Endodermal cell (in vitro differentiated cells): ENCODE measurements at regions not wholly inside any gene's neighbourhood (a gene's known extent, or its start where the extent isn't known, plus 50 kb on each side); places are given as distances from the start of the nearest gene placed in this dataset.

ENCODE experiments used
- DNase-seq: peaks from one replicate; pipeline ENCODE4 v3.0.0-alpha.2; 2017
- H3K27ac ChIP-seq: 2 replicates; pipeline ENCODE4 v1.5.1; 2013; ENCODE audit warnings: mild to moderate bottlenecking, low read depth, low read length, moderate library complexity
- H3K27me3 ChIP-seq: 2 replicates; pipeline ENCODE4 v1.6.1; 2013; ENCODE audit warnings: mild to moderate bottlenecking, low read length, moderate library complexity; ENCODE audit not compliant: insufficient read depth, control insufficient read depth, poor library complexity, severe bottlenecking
- H3K36me3 ChIP-seq: 2 replicates; pipeline ENCODE4 v1.7.0; 2013; ENCODE audit warnings: mild to moderate bottlenecking, low read length, moderate library complexity; ENCODE audit not compliant: control insufficient read depth, insufficient read depth
- H3K4me1 ChIP-seq: one replicate; pipeline ENCODE4 v1.7.0; 2013; ENCODE audit warnings: low read length; ENCODE audit not compliant: control insufficient read depth, insufficient read depth
- H3K4me3 ChIP-seq: 2 replicates; pipeline ENCODE4 v1.5.1; 2013; ENCODE audit warnings: mild to moderate bottlenecking, low read length, moderate library complexity
- H3K9ac ChIP-seq: 2 replicates; pipeline ENCODE4 v1.6.1; 2013; ENCODE audit warnings: mild to moderate bottlenecking, low read length, moderate library complexity; ENCODE audit not compliant: poor library complexity, severe bottlenecking; ENCODE audit errors: extremely low read depth
- H3K9me3 ChIP-seq: 2 replicates; pipeline ENCODE4 v1.6.1; 2013; ENCODE audit warnings: mild to moderate bottlenecking, low read length, moderate library complexity; ENCODE audit not compliant: control insufficient read depth
- H3K27ac Mint-ChIP-seq: 2 replicates; pipeline ENCODE4 v1.8.0; 2020; ENCODE audit warnings: mixed read lengths
- H3K27me3 Mint-ChIP-seq: 2 replicates; pipeline ENCODE4 v1.8.0; 2021; ENCODE audit warnings: mild to moderate bottlenecking, mixed read lengths; ENCODE audit not compliant: insufficient read depth
- H3K36me3 Mint-ChIP-seq: 2 replicates; pipeline ENCODE4 v1.8.0; 2020; ENCODE audit warnings: low read depth, mixed read lengths
- H3K4me1 Mint-ChIP-seq: 2 replicates; pipeline ENCODE4 v1.8.0; 2020; ENCODE audit warnings: mixed read lengths
- H3K4me3 Mint-ChIP-seq: 2 replicates; pipeline ENCODE4 v1.8.0; 2020; ENCODE audit warnings: mild to moderate bottlenecking, moderate library complexity, mixed read lengths
- H3K9me3 Mint-ChIP-seq: 2 replicates; pipeline ENCODE4 v1.8.0; 2020; ENCODE audit warnings: mild to moderate bottlenecking, mixed read lengths
- WGBS, 2 experiments: methylation state at CpG; one replicate each; pipeline versions ENCODE4 v1.1.5 to v1.1.7; 2013; ENCODE audit warnings: missing lambda C conversion rate in 2 of 2, mixed read lengths in 1 of 2; ENCODE audit not compliant: insufficient coverage in 1 of 2, insufficient read length in 1 of 2; 5-methylcytosine and 5-hydroxymethylcytosine counted together
- TF ChIP-seq, protein P1 (sequence below): fragments of 200-600 bp; sonication (generic); conservative IDR thresholded peaks from 2 replicates; pipeline ENCODE4 v1.5.0; 2021; ENCODE audit warnings: antibody characterized with exemption, mild to moderate bottlenecking

DNA sequence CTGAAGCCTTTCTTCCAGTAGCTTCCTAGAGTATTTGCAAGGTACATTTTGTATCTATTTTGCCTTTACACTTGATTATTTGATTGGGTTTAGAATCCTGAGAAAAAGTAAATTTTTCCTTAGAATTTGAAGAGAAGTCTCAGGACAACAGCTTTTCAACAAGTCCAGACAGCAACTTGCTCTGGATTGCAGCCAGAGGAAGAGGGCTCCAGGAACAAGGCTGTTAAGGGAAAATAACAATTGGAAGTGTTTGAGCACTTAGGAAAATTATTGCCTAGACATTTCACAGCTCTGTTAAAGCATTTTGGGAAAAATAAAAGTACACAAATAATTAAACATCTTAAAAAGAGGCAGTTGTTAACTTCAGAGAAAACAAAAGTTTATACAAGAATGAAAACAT, 58.3 kb upstream of the RAPGEF4 start:
- Histone ChIP-seq H3K27ac (no peak overlapping the region), H3K4me3 (no peak overlapping the region), H3K4me1 (no peaks in the 10 kb centered on the region), H3K27me3 (no peaks in the 10 kb centered on the region), H3K9me3 (peaks cover 6% of the 10 kb centered on the region), H3K36me3 (no peaks in the 10 kb centered on the region), H3K9ac (no peak overlapping the region)
- Mint-ChIP-seq H3K4me1 (no peaks in the 10 kb centered on the region), H3K27ac (no peak overlapping the region), H3K4me3 (no peak overlapping the region), H3K36me3 (no peaks in the 10 kb centered on the region), H3K9me3 (peaks cover under 1% of the 10 kb centered on the region), H3K27me3 (peaks cover 20% of the 10 kb centered on the region)
- TF ChIP-seq, protein P1, sequence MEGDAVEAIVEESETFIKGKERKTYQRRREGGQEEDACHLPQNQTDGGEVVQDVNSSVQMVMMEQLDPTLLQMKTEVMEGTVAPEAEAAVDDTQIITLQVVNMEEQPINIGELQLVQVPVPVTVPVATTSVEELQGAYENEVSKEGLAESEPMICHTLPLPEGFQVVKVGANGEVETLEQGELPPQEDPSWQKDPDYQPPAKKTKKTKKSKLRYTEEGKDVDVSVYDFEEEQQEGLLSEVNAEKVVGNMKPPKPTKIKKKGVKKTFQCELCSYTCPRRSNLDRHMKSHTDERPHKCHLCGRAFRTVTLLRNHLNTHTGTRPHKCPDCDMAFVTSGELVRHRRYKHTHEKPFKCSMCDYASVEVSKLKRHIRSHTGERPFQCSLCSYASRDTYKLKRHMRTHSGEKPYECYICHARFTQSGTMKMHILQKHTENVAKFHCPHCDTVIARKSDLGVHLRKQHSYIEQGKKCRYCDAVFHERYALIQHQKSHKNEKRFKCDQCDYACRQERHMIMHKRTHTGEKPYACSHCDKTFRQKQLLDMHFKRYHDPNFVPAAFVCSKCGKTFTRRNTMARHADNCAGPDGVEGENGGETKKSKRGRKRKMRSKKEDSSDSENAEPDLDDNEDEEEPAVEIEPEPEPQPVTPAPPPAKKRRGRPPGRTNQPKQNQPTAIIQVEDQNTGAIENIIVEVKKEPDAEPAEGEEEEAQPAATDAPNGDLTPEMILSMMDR: no peak
- DNase-seq: no peak

GRCh38 chr2:172680436-172681068, 55.1 kb upstream of the RAPGEF4 start:
- Mint-ChIP-seq H3K27ac (no peak overlapping the region), H3K4me3 (no peak overlapping the region), H3K36me3 (no peaks in the 10 kb centered on the region), H3K4me1 (no peaks in the 10 kb centered on the region), H3K27me3 (peaks cover 7% of the 10 kb centered on the region), H3K9me3 (peaks cover 6% of the 10 kb centered on the region)
- DNase-seq: no peak
- H3K27me3 ChIP-seq: no peaks in the 10 kb centered on the region
- TF ChIP-seq, protein P1: no peak
- H3K9me3 ChIP-seq: peaks cover 6% of the 10 kb centered on the region
- no peak overlapping the region for H3K9ac ChIP-seq
- H3K36me3 ChIP-seq: no peaks in the 10 kb centered on the region
- WGBS, 2 experiments: 86 to 100% methylated on average over 1 to 2 of the region's 2 CpGs
- no peak overlapping the region for H3K4me3 ChIP-seq
- no peaks in the 10 kb centered on the region for H3K4me1 ChIP-seq
- no peak overlapping the region for H3K27ac ChIP-seq

DNA sequence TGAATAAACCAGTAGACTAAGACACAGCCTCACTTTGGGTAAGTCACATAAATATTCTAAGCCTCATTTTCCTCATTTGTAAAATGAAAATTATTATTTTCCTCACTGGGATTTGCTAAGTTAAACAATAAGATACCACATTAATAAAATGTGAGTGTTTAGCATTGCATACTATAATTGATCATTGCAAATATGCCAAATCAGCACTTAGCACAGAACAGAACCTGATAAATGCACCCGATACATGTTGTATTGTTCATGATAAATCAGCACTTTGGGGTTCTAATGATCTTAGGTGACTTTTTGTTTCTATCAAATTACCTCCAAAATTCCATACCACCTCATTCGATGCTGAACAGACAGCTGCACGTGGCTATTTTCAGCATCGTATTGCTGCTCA, 50.2 kb upstream of the RAPGEF4 start:
- H3K4me3 ChIP-seq: no peak overlapping the region
- H3K9ac ChIP-seq: no peak overlapping the region
- no peaks in the 10 kb centered on the region for H3K4me1 Mint-ChIP-seq
- no peaks in the 10 kb centered on the region for H3K36me3 ChIP-seq
- WGBS, 2 experiments: 82 to 97% methylated on average over 3 to 4 of the region's 4 CpGs
- H3K27me3 ChIP-seq: no peaks in the 10 kb centered on the region
- H3K9me3 Mint-ChIP-seq: peaks cover 28% of the 10 kb centered on the region
- no peaks in the 10 kb centered on the region for H3K9me3 ChIP-seq
- H3K27ac ChIP-seq: no peak overlapping the region
- no peaks in the 10 kb centered on the region for H3K36me3 Mint-ChIP-seq
- H3K27ac Mint-ChIP-seq: no peak overlapping the region
- no peaks in the 10 kb centered on the region for H3K27me3 Mint-ChIP-seq
- H3K4me3 Mint-ChIP-seq: no peak overlapping the region
- no peaks in the 10 kb centered on the region for H3K4me1 ChIP-seq
- TF ChIP-seq, protein P1: no peak
- DNase-seq: no peak
